ENCODE measurements at regions not wholly inside any gene's neighbourhood (a gene's known extent, or its start where the extent isn't known, plus 50 kb on each side); places are given as distances from the start of the nearest gene placed in this dataset.

GRCh38 chr12:63010698-63011097 lies 75.7 kb upstream of the PPM1H start:
- TF ChIP-seq CTCF (conservative IDR thresholded peaks at IDR 0.05; ENCODE audit: low read length) (no peak), EZH2phosphoT487 (IDR thresholded peaks at IDR 0.05; ENCODE audit: borderline replicate concordance) (no peak)
